IMR-90 (cell line): ENCODE measurements at regions not wholly inside any gene's neighbourhood (a gene's known extent, or its start where the extent isn't known, plus 50 kb on each side); places are given as distances from the start of the nearest gene placed in this dataset.

Experiments used
- ATAC-seq: fragments of 200-7000 bp; cut with Tn5 transposase; 2 replicates; pipeline ENCODE4 v1.9.1; 2020; ENCODE audit warnings: low read depth, mild to moderate bottlenecking, moderate library complexity
- BruUV-seq: library from RNA; stranded (reverse); fragments of 400-500 nt; replicated peaks from 2 replicates; lab custom pipeline; 2021; lab: Mats Ljungman, UMichigan
- CTCF ChIA-PET: fragments of 300-600 bp; formaldehyde crosslinking; extraction: SDS; loops from one replicate; lab custom pipeline; 2021; ENCODE audit warnings: antibody characterized with exemption; lab: Yijun Ruan, JAX
- POLR2A ChIA-PET: fragments of 300-600 bp; sonication (Branson Sonifier 250); formaldehyde crosslinking; loops from one replicate; lab custom pipeline; 2022; ENCODE audit warnings: antibody characterized with exemption; ENCODE audit not compliant: unreplicated experiment; lab: Charles Lee
- DNase-seq: peaks from one replicate; pipeline ENCODE4 v3.0.0; 2013
- H2AFZ ChIP-seq: replicated peaks from 2 replicates; pipeline ENCODE3; 2013; ENCODE audit warnings: low read length, mild to moderate bottlenecking; ENCODE audit not compliant: poor library complexity
- H2AK5ac ChIP-seq: 2 replicates; pipeline ENCODE4 v1.6.1; 2013; ENCODE audit warnings: low read depth, low read length, inconsistent platforms
- H2AK9ac ChIP-seq: replicated peaks from 2 replicates; pipeline ENCODE3; 2013; ENCODE audit warnings: mild to moderate bottlenecking, low read depth, low read length, moderate library complexity; ENCODE audit not compliant: poor library complexity
- H2BK120ac ChIP-seq: 2 replicates; pipeline ENCODE4 v1.6.1; 2013; ENCODE audit warnings: low read depth, low read length, inconsistent platforms
- H2BK15ac ChIP-seq: 3 replicates; pipeline ENCODE4 v1.6.1; 2013; ENCODE audit warnings: low read depth, low read length, inconsistent platforms
- H2BK20ac ChIP-seq: 2 replicates; pipeline ENCODE4 v1.6.1; 2013; ENCODE audit warnings: low read depth, mild to moderate bottlenecking, inconsistent platforms, low read length, moderate library complexity
- H2BK5ac ChIP-seq: 2 replicates; pipeline ENCODE4 v1.6.1; 2013; ENCODE audit warnings: mild to moderate bottlenecking, low read depth, low read length, inconsistent platforms; ENCODE audit not compliant: poor library complexity, severe bottlenecking
- H3K14ac ChIP-seq: replicated peaks from 2 replicates; pipeline ENCODE4 v1.6.1; 2013; ENCODE audit warnings: low read depth, low read length, inconsistent platforms
- H3K18ac ChIP-seq: 2 replicates; pipeline ENCODE4 v1.6.1; 2013; ENCODE audit warnings: low read depth, low read length, control low read depth
- H3K23ac ChIP-seq: 2 replicates; pipeline ENCODE4 v1.6.1; 2013; ENCODE audit warnings: low read depth, low read length, inconsistent platforms
- H3K27ac ChIP-seq: 2 replicates; pipeline ENCODE4 v1.5.1; 2013; ENCODE audit warnings: mild to moderate bottlenecking, control low read depth, low read length; ENCODE audit not compliant: insufficient read depth
- H3K27me3 ChIP-seq: 2 replicates; pipeline ENCODE4 v1.6.1; 2013; ENCODE audit warnings: low read length; ENCODE audit not compliant: control insufficient read depth, insufficient read depth
- H3K36me3 ChIP-seq: 2 replicates; pipeline ENCODE4 v1.6.1; 2013; ENCODE audit warnings: low read length, mixed read lengths; ENCODE audit not compliant: control insufficient read depth, insufficient read depth
- H3K4ac ChIP-seq: 2 replicates; pipeline ENCODE4 v1.6.1; 2013; ENCODE audit warnings: low read depth, low read length, inconsistent platforms
- H3K4me1 ChIP-seq: 2 replicates; pipeline ENCODE4 v1.6.1; 2013; ENCODE audit warnings: low read length, mixed read lengths; ENCODE audit not compliant: control insufficient read depth, insufficient read depth
- H3K4me2 ChIP-seq: 2 replicates; pipeline ENCODE4 v1.6.1; 2013; ENCODE audit warnings: low read depth, mild to moderate bottlenecking, control low read depth, low read length, moderate library complexity
- H3K4me3 ChIP-seq: 2 replicates; pipeline ENCODE4 v1.5.1; 2013; ENCODE audit warnings: low read depth, mild to moderate bottlenecking, control low read depth, low read length, moderate library complexity; ENCODE audit not compliant: insufficient read depth
- H3K56ac ChIP-seq: 2 replicates; pipeline ENCODE4 v1.6.1; 2013; ENCODE audit warnings: low read length, inconsistent platforms; ENCODE audit not compliant: insufficient read depth; ENCODE audit errors: extremely low read depth
- H3K79me1 ChIP-seq, 2 experiments: 2 replicates each; pipeline ENCODE4 v1.6.1; 2013; ENCODE audit warnings: low read length in 2 of 2, inconsistent platforms in 1 of 2, low read depth in 1 of 2
- H3K9ac ChIP-seq: 2 replicates; pipeline ENCODE4 v1.6.1; 2013; ENCODE audit warnings: low read depth, low read length, control low read depth
- H3K9me1 ChIP-seq: 2 replicates; pipeline ENCODE4 v1.6.1; 2013; ENCODE audit warnings: low read length, inconsistent platforms; ENCODE audit not compliant: insufficient read depth
- H3K9me3 ChIP-seq: 2 replicates; pipeline ENCODE4 v1.6.1; 2013; ENCODE audit warnings: low read length; ENCODE audit not compliant: control insufficient read depth, insufficient read depth
- H4K20me1 ChIP-seq: 2 replicates; pipeline ENCODE4 v1.6.1; 2013; ENCODE audit warnings: low read length, inconsistent platforms; ENCODE audit not compliant: insufficient read depth
- H4K5ac ChIP-seq: 2 replicates; pipeline ENCODE4 v1.6.1; 2013; ENCODE audit warnings: mild to moderate bottlenecking, low read depth, low read length, control low read depth
- H4K8ac ChIP-seq, 2 experiments: 2 replicates each; pipeline ENCODE4 v1.6.1; 2013; ENCODE audit warnings: low read depth in 2 of 2, low read length in 2 of 2, control low read depth in 1 of 2, inconsistent platforms in 1 of 2
- H4K91ac ChIP-seq: 2 replicates; pipeline ENCODE4 v1.6.1; 2013; ENCODE audit warnings: low read depth, low read length, inconsistent platforms; ENCODE audit not compliant: insufficient read depth
- BHLHE40 ChIP-seq: fragments of 150-350 bp; IDR thresholded peaks from 2 replicates; pipeline ENCODE4 v1.6.1; 2016; ENCODE audit warnings: mild to moderate bottlenecking, low read depth, low read length
- CHD1 ChIP-seq: IDR thresholded peaks from 2 replicates; pipeline ENCODE4 v1.6.1; 2012; ENCODE audit warnings: low read depth, low read length, improper control_type of control experiment
- MAZ ChIP-seq: IDR thresholded peaks from 2 replicates; pipeline ENCODE4 v1.6.1; 2012; ENCODE audit warnings: low read depth, mild to moderate bottlenecking, low read length, improper control_type of control experiment, moderate library complexity, borderline replicate concordance
- MXI1 ChIP-seq: IDR thresholded peaks from 2 replicates; pipeline ENCODE4 v1.6.1; 2012; ENCODE audit warnings: low read depth, mild to moderate bottlenecking, low read length, moderate library complexity, borderline replicate concordance
- NFE2L2 ChIP-seq: fragments of 150-350 bp; IDR thresholded peaks from 2 replicates; pipeline ENCODE4 v1.6.1; 2016; ENCODE audit warnings: low read depth, mild to moderate bottlenecking, low read length
- RAD21 ChIP-seq: IDR thresholded peaks from 2 replicates; pipeline ENCODE4 v1.6.1; 2012; ENCODE audit warnings: low read length, improper control_type of control experiment
- RFX5 ChIP-seq: IDR thresholded peaks from 2 replicates; pipeline ENCODE4 v1.8.0; 2012; ENCODE audit warnings: low read depth, mild to moderate bottlenecking, low read length, moderate library complexity
- SMC3 ChIP-seq: fragments of 150-350 bp; IDR thresholded peaks from 2 replicates; pipeline ENCODE4 v1.6.1; 2016; ENCODE audit warnings: low read depth, mild to moderate bottlenecking, antibody characterized with exemption, low read length, moderate library complexity
- WGBS, 2 experiments: methylation state at CpG; one replicate each; pipeline versions ENCODE4 v1.1.5 to v1.1.7; 2013; ENCODE audit warnings: missing lambda C conversion rate in 2 of 2; ENCODE audit not compliant: insufficient read length in 1 of 2; ENCODE audit errors: extremely low coverage in 2 of 2; 5-methylcytosine and 5-hydroxymethylcytosine counted together
- dilution Hi-C: fragments of 300-500 bp; cut with HindIII; formaldehyde crosslinking; loops from one replicate; pipeline ENCODE4 v1.14.3; 2018; ENCODE audit warnings: low sequenced_read_pairs; ENCODE audit not compliant: unreplicated experiment
- in situ Hi-C: fragments of 300-500 bp; cut with MboI; formaldehyde crosslinking; loops from 3 replicates; pipeline ENCODE4 v1.14.3; 2019; ENCODE audit warnings: low sequenced_read_pairs, inconsistent platforms, mixed read lengths
- intact Hi-C: fragments of 100-400 bp; cut with micrococcal nuclease; formaldehyde crosslinking; loops from 2 replicates; pipeline ENCODE4 v1.10.0; 2022
- TF ChIP-seq, protein P1 (sequence below): fragments of 150-350 bp; IDR thresholded peaks from 2 replicates; pipeline ENCODE4 v1.6.1; 2016; ENCODE audit warnings: low read depth, mild to moderate bottlenecking, low read length, moderate library complexity, borderline replicate concordance
- TF ChIP-seq, protein P2 (sequence below): conservative IDR thresholded peaks from 2 replicates; pipeline ENCODE4 v1.5.1; 2012; ENCODE audit warnings: mild to moderate bottlenecking, low read depth, low read length, improper control_type of control experiment

DNA sequence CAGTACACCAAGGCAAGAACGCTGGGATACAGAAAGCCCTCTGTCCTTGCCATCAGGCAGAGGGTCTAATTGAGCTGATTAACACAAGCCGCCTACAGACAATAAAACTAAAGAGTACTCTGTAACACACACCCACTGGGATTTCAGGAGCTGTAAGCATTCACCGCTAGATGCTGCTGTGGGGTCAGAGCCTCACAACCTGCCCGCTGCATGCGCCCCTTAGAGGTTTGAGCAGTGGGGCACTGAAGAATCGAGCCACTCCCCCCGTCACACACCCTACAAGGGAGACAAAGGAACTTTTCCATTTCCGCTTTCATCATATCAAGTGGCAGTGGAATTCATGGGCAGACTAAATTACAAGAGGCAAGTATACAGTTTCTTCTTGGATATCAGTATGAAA is 1080.6 kb downstream of the PCDH17 start:
- Histone ChIP-seq H3K4me1 (no peaks in the 10 kb centered on the region), H3K9me1 (no peaks in the 10 kb centered on the region), H4K8ac (no peak overlapping the region), H3K9ac (no peak overlapping the region), H3K4ac (no peak overlapping the region), H2AK9ac (no peak overlapping the region), H3K14ac (no peak overlapping the region), H2BK15ac (no peak overlapping the region), H3K79me1 (no peaks in the 10 kb centered on the region), H3K4me3 (no peak overlapping the region), H3K27ac (no peak overlapping the region), H2BK120ac (no peak overlapping the region), H2BK20ac (no peak overlapping the region), H3K18ac (no peak overlapping the region), H2BK5ac (no peak overlapping the region), H4K91ac (no peak overlapping the region), H3K9me3 (peaks cover 14% of the 10 kb centered on the region), H3K56ac (no peak overlapping the region), H3K36me3 (no peaks in the 10 kb centered on the region), H2AK5ac (no peak overlapping the region), H2AFZ (no peak overlapping the region), H4K20me1 (no peaks in the 10 kb centered on the region), H3K23ac (no peak overlapping the region), H4K5ac (no peak overlapping the region), H3K4me2 (no peak overlapping the region), H3K27me3 (no peaks in the 10 kb centered on the region)
- TF ChIP-seq, protein P1, sequence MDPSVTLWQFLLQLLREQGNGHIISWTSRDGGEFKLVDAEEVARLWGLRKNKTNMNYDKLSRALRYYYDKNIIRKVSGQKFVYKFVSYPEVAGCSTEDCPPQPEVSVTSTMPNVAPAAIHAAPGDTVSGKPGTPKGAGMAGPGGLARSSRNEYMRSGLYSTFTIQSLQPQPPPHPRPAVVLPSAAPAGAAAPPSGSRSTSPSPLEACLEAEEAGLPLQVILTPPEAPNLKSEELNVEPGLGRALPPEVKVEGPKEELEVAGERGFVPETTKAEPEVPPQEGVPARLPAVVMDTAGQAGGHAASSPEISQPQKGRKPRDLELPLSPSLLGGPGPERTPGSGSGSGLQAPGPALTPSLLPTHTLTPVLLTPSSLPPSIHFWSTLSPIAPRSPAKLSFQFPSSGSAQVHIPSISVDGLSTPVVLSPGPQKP: no peak
- TF ChIP-seq SMC3 (no peak), NFE2L2 (no peak), CHD1 (no peak), MXI1 (no peak), RFX5 (no peak), MAZ (no peak), RAD21 (no peak), BHLHE40 (no peak)
- TF ChIP-seq, protein P2, sequence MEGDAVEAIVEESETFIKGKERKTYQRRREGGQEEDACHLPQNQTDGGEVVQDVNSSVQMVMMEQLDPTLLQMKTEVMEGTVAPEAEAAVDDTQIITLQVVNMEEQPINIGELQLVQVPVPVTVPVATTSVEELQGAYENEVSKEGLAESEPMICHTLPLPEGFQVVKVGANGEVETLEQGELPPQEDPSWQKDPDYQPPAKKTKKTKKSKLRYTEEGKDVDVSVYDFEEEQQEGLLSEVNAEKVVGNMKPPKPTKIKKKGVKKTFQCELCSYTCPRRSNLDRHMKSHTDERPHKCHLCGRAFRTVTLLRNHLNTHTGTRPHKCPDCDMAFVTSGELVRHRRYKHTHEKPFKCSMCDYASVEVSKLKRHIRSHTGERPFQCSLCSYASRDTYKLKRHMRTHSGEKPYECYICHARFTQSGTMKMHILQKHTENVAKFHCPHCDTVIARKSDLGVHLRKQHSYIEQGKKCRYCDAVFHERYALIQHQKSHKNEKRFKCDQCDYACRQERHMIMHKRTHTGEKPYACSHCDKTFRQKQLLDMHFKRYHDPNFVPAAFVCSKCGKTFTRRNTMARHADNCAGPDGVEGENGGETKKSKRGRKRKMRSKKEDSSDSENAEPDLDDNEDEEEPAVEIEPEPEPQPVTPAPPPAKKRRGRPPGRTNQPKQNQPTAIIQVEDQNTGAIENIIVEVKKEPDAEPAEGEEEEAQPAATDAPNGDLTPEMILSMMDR: no peak
- 67% methylated on average over 1 of the region's 8 CpGs; no CpG with 5 or more reads in 1 of the 2 experiments for WGBS, 2 experiments
- ChIA-PET POLR2A (no interaction called here), CTCF (interaction anchor here (0.7 kb wide), 1 partner anchor 234 kb away, joined by 3 read pairs; no protein-coding TSS in a partner anchor)
- dilution Hi-C loops: no loop called here
- ATAC-seq (no peak), DNase-seq (no peak)
- BruUV-seq: no TSS peak
- in situ Hi-C loops: no loop called here
- intact Hi-C loops: no loop called here
